Astrocyte (in vitro differentiated cells and primary cell): ENCODE measurements at regions not wholly inside any gene's neighbourhood (a gene's known extent, or its start where the extent isn't known, plus 50 kb on each side); places are given as distances from the start of the nearest gene placed in this dataset.

ENCODE experiments used
- EZH2 ChIP-seq: IDR thresholded peaks from 2 replicates; pipeline ENCODE4 v1.6.1; 2012; ENCODE audit warnings: mild to moderate bottlenecking, low read length, inconsistent platforms; ENCODE audit not compliant: insufficient read depth
- TF ChIP-seq, protein P1 (sequence below): IDR thresholded peaks from 2 replicates; pipeline ENCODE4 v1.5.1; 2011; ENCODE audit warnings: low read depth, mild to moderate bottlenecking, inconsistent platforms, low read length, moderate library complexity; ENCODE audit not compliant: insufficient read depth

DNA sequence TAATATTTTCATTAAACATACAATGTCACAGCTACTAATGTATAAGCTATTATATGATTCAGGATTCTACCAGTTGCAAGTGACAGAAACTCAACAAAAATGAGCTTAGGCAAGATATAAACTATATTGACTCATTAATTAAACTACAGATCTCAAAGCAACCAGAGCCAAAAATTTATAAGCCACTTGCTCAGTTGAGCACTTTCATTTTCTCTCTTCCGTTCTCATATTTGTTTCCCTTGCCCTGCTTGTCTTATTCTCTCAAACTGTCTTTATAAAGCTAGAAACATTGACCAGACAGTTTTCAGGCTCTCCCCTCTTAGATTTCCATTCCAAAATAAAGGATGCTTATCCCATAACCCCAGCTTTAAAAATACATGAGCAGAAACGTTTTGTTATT lies 60.2 kb upstream of the DGKB start:
- TF ChIP-seq, protein P1, sequence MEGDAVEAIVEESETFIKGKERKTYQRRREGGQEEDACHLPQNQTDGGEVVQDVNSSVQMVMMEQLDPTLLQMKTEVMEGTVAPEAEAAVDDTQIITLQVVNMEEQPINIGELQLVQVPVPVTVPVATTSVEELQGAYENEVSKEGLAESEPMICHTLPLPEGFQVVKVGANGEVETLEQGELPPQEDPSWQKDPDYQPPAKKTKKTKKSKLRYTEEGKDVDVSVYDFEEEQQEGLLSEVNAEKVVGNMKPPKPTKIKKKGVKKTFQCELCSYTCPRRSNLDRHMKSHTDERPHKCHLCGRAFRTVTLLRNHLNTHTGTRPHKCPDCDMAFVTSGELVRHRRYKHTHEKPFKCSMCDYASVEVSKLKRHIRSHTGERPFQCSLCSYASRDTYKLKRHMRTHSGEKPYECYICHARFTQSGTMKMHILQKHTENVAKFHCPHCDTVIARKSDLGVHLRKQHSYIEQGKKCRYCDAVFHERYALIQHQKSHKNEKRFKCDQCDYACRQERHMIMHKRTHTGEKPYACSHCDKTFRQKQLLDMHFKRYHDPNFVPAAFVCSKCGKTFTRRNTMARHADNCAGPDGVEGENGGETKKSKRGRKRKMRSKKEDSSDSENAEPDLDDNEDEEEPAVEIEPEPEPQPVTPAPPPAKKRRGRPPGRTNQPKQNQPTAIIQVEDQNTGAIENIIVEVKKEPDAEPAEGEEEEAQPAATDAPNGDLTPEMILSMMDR, result no peak
- TF ChIP-seq EZH2, result no peak
